ENCODE measurements at regions not wholly inside any gene's neighbourhood (a gene's known extent, or its start where the extent isn't known, plus 50 kb on each side); places are given as distances from the start of the nearest gene placed in this dataset.

- Histone ChIP-seq H3K9me3 (ENCODE audit: insufficient read depth, low read depth, low read length) (no peaks in the 10 kb centered on the region), H3K9ac (ENCODE audit: low read depth, low read length) (no peak overlapping the region), H3K4me3 (ENCODE audit: low read length) (no peak overlapping the region)
These were observed 539.7 kb downstream of the RFC3 start for GRCh38 chr13:34357435-34358232.

GRCh38 chr13:34358811-34359513 is 541.0 kb downstream of the RFC3 start:
- Histone ChIP-seq H3K27me3 (ENCODE audit: insufficient read depth, low read length) (no peaks in the 10 kb centered on the region), H3K27ac (ENCODE audit: low read length) (no peak overlapping the region), H3K9ac (ENCODE audit: low read depth, low read length) (no peak overlapping the region), H3K9me3 (ENCODE audit: insufficient read depth, low read depth, low read length) (no peaks in the 10 kb centered on the region), H3K4me1 (ENCODE audit: insufficient read depth, low read length) (peaks cover 5% of the 10 kb centered on the region), H3K4me3 (ENCODE audit: low read length) (no peak overlapping the region), H3K36me3 (ENCODE audit: insufficient read depth, low read depth, low read length) (no peaks in the 10 kb centered on the region)

More at GRCh38 chr13:34357435-34358232, 539.7 kb downstream of the RFC3 start:
- no peak overlapping the region for H3K27ac ChIP-seq (ENCODE audit: low read length)
- peaks cover 5% of the 10 kb centered on the region for H3K4me1 ChIP-seq (ENCODE audit: insufficient read depth, low read length)
- H3K36me3 ChIP-seq (ENCODE audit: insufficient read depth, low read depth, low read length), result no peaks in the 10 kb centered on the region
- H3K27me3 ChIP-seq (ENCODE audit: insufficient read depth, low read length), result no peaks in the 10 kb centered on the region

GRCh38 chr13:34360702-34361101 is 542.8 kb downstream of the RFC3 start:
- H3K27ac ChIP-seq (ENCODE audit: low read length), result no peak overlapping the region
- H3K27me3 ChIP-seq (ENCODE audit: insufficient read depth, low read length), result no peaks in the 10 kb centered on the region
- no peaks in the 10 kb centered on the region for H3K36me3 ChIP-seq (ENCODE audit: insufficient read depth, low read depth, low read length)
- no peaks in the 10 kb centered on the region for H3K9me3 ChIP-seq (ENCODE audit: insufficient read depth, low read depth, low read length)
- H3K9ac ChIP-seq (ENCODE audit: low read depth, low read length), result no peak overlapping the region
- H3K4me1 ChIP-seq (ENCODE audit: insufficient read depth, low read length), result peaks cover 5% of the 10 kb centered on the region
- no peak overlapping the region for H3K4me3 ChIP-seq (ENCODE audit: low read length)

GRCh38 chr13:34361560-34361959 is 543.6 kb downstream of the RFC3 start:
- H3K36me3 ChIP-seq (ENCODE audit: insufficient read depth, low read depth, low read length), result no peaks in the 10 kb centered on the region
- H3K4me3 ChIP-seq (ENCODE audit: low read length), result no peak overlapping the region
- H3K27me3 ChIP-seq (ENCODE audit: insufficient read depth, low read length), result no peaks in the 10 kb centered on the region
- H3K4me1 ChIP-seq (ENCODE audit: insufficient read depth, low read length), result peaks cover 5% of the 10 kb centered on the region
- H3K9me3 ChIP-seq (ENCODE audit: insufficient read depth, low read depth, low read length), result no peaks in the 10 kb centered on the region
- H3K27ac ChIP-seq (ENCODE audit: low read length), result no peak overlapping the region
- H3K9ac ChIP-seq (ENCODE audit: low read depth, low read length), result no peak overlapping the region

- no peak overlapping the region for H3K9ac ChIP-seq (ENCODE audit: low read depth, low read length)
- H3K36me3 ChIP-seq (ENCODE audit: insufficient read depth, low read depth, low read length), result no peaks in the 10 kb centered on the region
- H3K9me3 ChIP-seq (ENCODE audit: insufficient read depth, low read depth, low read length), result no peaks in the 10 kb centered on the region
- no peaks in the 10 kb centered on the region for H3K27me3 ChIP-seq (ENCODE audit: insufficient read depth, low read length)
- no peak overlapping the region for H3K27ac ChIP-seq (ENCODE audit: low read length)
- no peaks in the 10 kb centered on the region for H3K4me1 ChIP-seq (ENCODE audit: insufficient read depth, low read length)
- H3K4me3 ChIP-seq (ENCODE audit: low read length), result no peak overlapping the region
These were observed 545.3 kb downstream of the RFC3 start for GRCh38 chr13:34363266-34363665.

GRCh38 chr13:34364633-34365032 is 546.7 kb downstream of the RFC3 start:
- H3K9ac ChIP-seq (ENCODE audit: low read depth, low read length), result no peak overlapping the region
- H3K9me3 ChIP-seq (ENCODE audit: insufficient read depth, low read depth, low read length), result no peaks in the 10 kb centered on the region
- no peak overlapping the region for H3K27ac ChIP-seq (ENCODE audit: low read length)
- no peaks in the 10 kb centered on the region for H3K4me1 ChIP-seq (ENCODE audit: insufficient read depth, low read length)
- no peaks in the 10 kb centered on the region for H3K36me3 ChIP-seq (ENCODE audit: insufficient read depth, low read depth, low read length)
- H3K4me3 ChIP-seq (ENCODE audit: low read length), result no peak overlapping the region
- H3K27me3 ChIP-seq (ENCODE audit: insufficient read depth, low read length), result no peaks in the 10 kb centered on the region

GRCh38 chr13:34369931-34370330 is 552.0 kb downstream of the RFC3 start:
- no peaks in the 10 kb centered on the region for H3K27me3 ChIP-seq (ENCODE audit: insufficient read depth, low read length)
- no peaks in the 10 kb centered on the region for H3K36me3 ChIP-seq (ENCODE audit: insufficient read depth, low read depth, low read length)
- no peaks in the 10 kb centered on the region for H3K9me3 ChIP-seq (ENCODE audit: insufficient read depth, low read depth, low read length)
- no peak overlapping the region for H3K4me3 ChIP-seq (ENCODE audit: low read length)
- H3K4me1 ChIP-seq (ENCODE audit: insufficient read depth, low read length), result peaks cover 3% of the 10 kb centered on the region; the same call in 1 of the 2 replicates
- H3K9ac ChIP-seq (ENCODE audit: low read depth, low read length), result no peak overlapping the region
- no peak overlapping the region for H3K27ac ChIP-seq (ENCODE audit: low read length)

GRCh38 chr13:34371108-34371507 is 553.2 kb downstream of the RFC3 start:
- H3K27ac ChIP-seq (ENCODE audit: low read length), result no peak overlapping the region
- no peaks in the 10 kb centered on the region for H3K27me3 ChIP-seq (ENCODE audit: insufficient read depth, low read length)
- H3K9ac ChIP-seq (ENCODE audit: low read depth, low read length), result no peak overlapping the region
- H3K9me3 ChIP-seq (ENCODE audit: insufficient read depth, low read depth, low read length), result no peaks in the 10 kb centered on the region
- H3K4me1 ChIP-seq (ENCODE audit: insufficient read depth, low read length), result peaks cover 3% of the 10 kb centered on the region; the same call in 1 of the 2 replicates
- H3K4me3 ChIP-seq (ENCODE audit: low read length), result no peak overlapping the region
- H3K36me3 ChIP-seq (ENCODE audit: insufficient read depth, low read depth, low read length), result no peaks in the 10 kb centered on the region

- H3K4me3 ChIP-seq (ENCODE audit: low read length), result no peak overlapping the region
- no peak overlapping the region for H3K27ac ChIP-seq (ENCODE audit: low read length)
These were observed 553.9 kb downstream of the RFC3 start for GRCh38 chr13:34371645-34372395.

GRCh38 chr13:34372581-34372980 is 554.6 kb downstream of the RFC3 start:
- H3K36me3 ChIP-seq (ENCODE audit: insufficient read depth, low read depth, low read length), result no peaks in the 10 kb centered on the region
- no peak overlapping the region for H3K4me3 ChIP-seq (ENCODE audit: low read length)
- H3K9me3 ChIP-seq (ENCODE audit: insufficient read depth, low read depth, low read length), result no peaks in the 10 kb centered on the region
- peaks cover 9% of the 10 kb centered on the region for H3K4me1 ChIP-seq (ENCODE audit: insufficient read depth, low read length)
- no peak overlapping the region for H3K9ac ChIP-seq (ENCODE audit: low read depth, low read length)
- H3K27me3 ChIP-seq (ENCODE audit: insufficient read depth, low read length), result no peaks in the 10 kb centered on the region
- H3K27ac ChIP-seq (ENCODE audit: low read length), result no peak overlapping the region

More at GRCh38 chr13:34371645-34372395, 553.9 kb downstream of the RFC3 start:
- Histone ChIP-seq H3K4me1 (ENCODE audit: insufficient read depth, low read length) (peaks cover 9% of the 10 kb centered on the region), H3K27me3 (ENCODE audit: insufficient read depth, low read length) (no peaks in the 10 kb centered on the region), H3K9ac (ENCODE audit: low read depth, low read length) (no peak overlapping the region), H3K36me3 (ENCODE audit: insufficient read depth, low read depth, low read length) (no peaks in the 10 kb centered on the region), H3K9me3 (ENCODE audit: insufficient read depth, low read depth, low read length) (no peaks in the 10 kb centered on the region)

GRCh38 chr13:34376483-34376882 is 558.5 kb downstream of the RFC3 start:
- H3K9ac ChIP-seq (ENCODE audit: low read depth, low read length), result no peak overlapping the region
- no peaks in the 10 kb centered on the region for H3K36me3 ChIP-seq (ENCODE audit: insufficient read depth, low read depth, low read length)
- no peaks in the 10 kb centered on the region for H3K9me3 ChIP-seq (ENCODE audit: insufficient read depth, low read depth, low read length)
- no peaks in the 10 kb centered on the region for H3K27me3 ChIP-seq (ENCODE audit: insufficient read depth, low read length)
- H3K4me1 ChIP-seq (ENCODE audit: insufficient read depth, low read length), result peaks cover 9% of the 10 kb centered on the region
- no peak overlapping the region for H3K27ac ChIP-seq (ENCODE audit: low read length)
- H3K4me3 ChIP-seq (ENCODE audit: low read length), result 0 out of 2 replicates have a peak overlapping the region, but pooled peaks have one; percentile 0

Measured in iPS-20b (cell line).